Ishikawa (cell line): ENCODE measurements at regions not wholly inside any gene's neighbourhood (a gene's known extent, or its start where the extent isn't known, plus 50 kb on each side); places are given as distances from the start of the nearest gene placed in this dataset.

ENCODE experiments used
- CEBPB ChIP-seq: IDR thresholded peaks from 2 replicates; pipeline ENCODE4 v1.6.1; 2012
- CREB1 ChIP-seq: IDR thresholded peaks from 2 replicates; pipeline ENCODE4 v1.6.1; 2012; ENCODE audit warnings: low read depth
- EGR1 ChIP-seq: IDR thresholded peaks from 2 replicates; pipeline ENCODE4 v1.6.1; 2012
- EP300 ChIP-seq: IDR thresholded peaks from 2 replicates; pipeline ENCODE4 v1.6.1; 2012; ENCODE audit warnings: borderline replicate concordance
- FOXM1 ChIP-seq: IDR thresholded peaks from 2 replicates; pipeline ENCODE4 v1.6.1; 2012; ENCODE audit warnings: low read depth, borderline replicate concordance
- MAX ChIP-seq: IDR thresholded peaks from 2 replicates; pipeline ENCODE4 v1.6.1; 2012
- NFIC ChIP-seq: IDR thresholded peaks from 2 replicates; pipeline ENCODE4 v1.6.1; 2012
- RAD21 ChIP-seq: IDR thresholded peaks from 2 replicates; pipeline ENCODE4 v1.6.1; 2012; ENCODE audit warnings: low read depth
- TAF1 ChIP-seq: IDR thresholded peaks from 2 replicates; pipeline ENCODE4 v1.6.1; 2012; ENCODE audit warnings: low read depth, mild to moderate bottlenecking
- TCF12 ChIP-seq: IDR thresholded peaks from 2 replicates; pipeline ENCODE4 v1.6.1; 2012; ENCODE audit warnings: low read depth
- TEAD4 ChIP-seq: IDR thresholded peaks from 2 replicates; pipeline ENCODE4 v1.6.1; 2012
- USF1 ChIP-seq: IDR thresholded peaks from 2 replicates; pipeline ENCODE4 v1.6.1; 2012
- YY1 ChIP-seq: IDR thresholded peaks from 2 replicates; pipeline ENCODE4 v1.6.1; 2012; ENCODE audit warnings: low read depth
- ZBTB7A ChIP-seq: IDR thresholded peaks from 2 replicates; pipeline ENCODE4 v1.6.1; 2012; ENCODE audit warnings: low read depth
- TF ChIP-seq, protein P1 (sequence below): IDR thresholded peaks from 2 replicates; pipeline ENCODE4 v1.6.1; 2012; ENCODE audit warnings: low read depth, mild to moderate bottlenecking

- no peak for TF ChIP-seq ZBTB7A
- no peak for TF ChIP-seq TAF1
- TF ChIP-seq CEBPB: no peak
- TF ChIP-seq USF1: no peak
- no peak for TF ChIP-seq EP300
- TF ChIP-seq MAX: no peak
- TF ChIP-seq YY1: no peak
- no peak for TF ChIP-seq RAD21
- no peak for TF ChIP-seq TCF12
- TF ChIP-seq, protein P1, sequence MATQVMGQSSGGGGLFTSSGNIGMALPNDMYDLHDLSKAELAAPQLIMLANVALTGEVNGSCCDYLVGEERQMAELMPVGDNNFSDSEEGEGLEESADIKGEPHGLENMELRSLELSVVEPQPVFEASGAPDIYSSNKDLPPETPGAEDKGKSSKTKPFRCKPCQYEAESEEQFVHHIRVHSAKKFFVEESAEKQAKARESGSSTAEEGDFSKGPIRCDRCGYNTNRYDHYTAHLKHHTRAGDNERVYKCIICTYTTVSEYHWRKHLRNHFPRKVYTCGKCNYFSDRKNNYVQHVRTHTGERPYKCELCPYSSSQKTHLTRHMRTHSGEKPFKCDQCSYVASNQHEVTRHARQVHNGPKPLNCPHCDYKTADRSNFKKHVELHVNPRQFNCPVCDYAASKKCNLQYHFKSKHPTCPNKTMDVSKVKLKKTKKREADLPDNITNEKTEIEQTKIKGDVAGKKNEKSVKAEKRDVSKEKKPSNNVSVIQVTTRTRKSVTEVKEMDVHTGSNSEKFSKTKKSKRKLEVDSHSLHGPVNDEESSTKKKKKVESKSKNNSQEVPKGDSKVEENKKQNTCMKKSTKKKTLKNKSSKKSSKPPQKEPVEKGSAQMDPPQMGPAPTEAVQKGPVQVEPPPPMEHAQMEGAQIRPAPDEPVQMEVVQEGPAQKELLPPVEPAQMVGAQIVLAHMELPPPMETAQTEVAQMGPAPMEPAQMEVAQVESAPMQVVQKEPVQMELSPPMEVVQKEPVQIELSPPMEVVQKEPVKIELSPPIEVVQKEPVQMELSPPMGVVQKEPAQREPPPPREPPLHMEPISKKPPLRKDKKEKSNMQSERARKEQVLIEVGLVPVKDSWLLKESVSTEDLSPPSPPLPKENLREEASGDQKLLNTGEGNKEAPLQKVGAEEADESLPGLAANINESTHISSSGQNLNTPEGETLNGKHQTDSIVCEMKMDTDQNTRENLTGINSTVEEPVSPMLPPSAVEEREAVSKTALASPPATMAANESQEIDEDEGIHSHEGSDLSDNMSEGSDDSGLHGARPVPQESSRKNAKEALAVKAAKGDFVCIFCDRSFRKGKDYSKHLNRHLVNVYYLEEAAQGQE: no peak
- no peak for TF ChIP-seq EGR1
- no peak for TF ChIP-seq FOXM1
- no peak for TF ChIP-seq NFIC
- TF ChIP-seq TEAD4: no peak
- TF ChIP-seq CREB1: no peak
Measured at GRCh38 chr4:24260923-24261564, 323.3 kb downstream of the DHX15 start.

GRCh38 chr4:24260133-24260715, 324.1 kb downstream of the DHX15 start:
- no peak for TF ChIP-seq CREB1
- TF ChIP-seq, protein P1: no peak
- no peak for TF ChIP-seq YY1
- TF ChIP-seq EGR1: no peak
- TF ChIP-seq TCF12: no peak
- no peak for TF ChIP-seq RAD21
- TF ChIP-seq ZBTB7A: no peak
- no peak for TF ChIP-seq USF1
- no peak for TF ChIP-seq FOXM1
- TF ChIP-seq CEBPB: no peak
- no peak for TF ChIP-seq MAX
- TF ChIP-seq TAF1: no peak
- no peak for TF ChIP-seq EP300
- TF ChIP-seq TEAD4: no peak
- no peak for TF ChIP-seq NFIC

GRCh38 chr4:24256547-24256946, 327.8 kb downstream of the DHX15 start:
- TF ChIP-seq, protein P1: no peak

GRCh38 chr4:24256066-24256465, 328.3 kb downstream of the DHX15 start:
- no peak for TF ChIP-seq MAX
- TF ChIP-seq TAF1: no peak
- no peak for TF ChIP-seq EGR1
- no peak for TF ChIP-seq CEBPB
- no peak for TF ChIP-seq NFIC
- TF ChIP-seq TCF12: no peak
- no peak for TF ChIP-seq FOXM1
- TF ChIP-seq CREB1: no peak
- TF ChIP-seq, protein P1: no peak
- TF ChIP-seq TEAD4: no peak
- no peak for TF ChIP-seq EP300
- no peak for TF ChIP-seq YY1
